Fibroblast of lung (primary cell): ENCODE measurements at regions not wholly inside any gene's neighbourhood (a gene's known extent, or its start where the extent isn't known, plus 50 kb on each side); places are given as distances from the start of the nearest gene placed in this dataset.
"Not testable (repeated sequence)": the region's sequence is repeated elsewhere in the genome, so short reads cannot be mapped to it uniquely, and the experiment has no call there.

Experiments used
- DNase-seq, 2 donors: peaks; one replicate each; pipeline versions ENCODE4 v3.0.0 to v3.0.0-alpha.2; 2010; ENCODE audit warnings: low read depth in 2 of 2
- H2AFZ ChIP-seq: 2 replicates; pipeline ENCODE4 v1.5.1; 2012; ENCODE audit warnings: low read length, control low read depth, inconsistent platforms
- H3K27ac ChIP-seq: 2 replicates; pipeline ENCODE4 v1.5.1; 2011; ENCODE audit warnings: low read length, control low read depth; ENCODE audit not compliant: insufficient read depth
- H3K27me3 ChIP-seq: 2 replicates; pipeline ENCODE4 v1.5.1; 2011; ENCODE audit warnings: mild to moderate bottlenecking, low read length; ENCODE audit not compliant: control insufficient read depth, insufficient read depth
- H3K36me3 ChIP-seq: 2 replicates; pipeline ENCODE4 v1.5.1; 2011; ENCODE audit warnings: low read length; ENCODE audit not compliant: control insufficient read depth, insufficient read depth
- H3K4me1 ChIP-seq: 2 replicates; pipeline ENCODE4 v1.5.1; 2011; ENCODE audit warnings: low read length; ENCODE audit not compliant: control insufficient read depth, insufficient read depth; ENCODE audit errors: extremely low read depth
- H3K4me2 ChIP-seq: 2 replicates; pipeline ENCODE4 v1.5.1; 2011; ENCODE audit warnings: low read length, control low read depth; ENCODE audit not compliant: insufficient read depth; ENCODE audit errors: extremely low read depth
- H3K4me3 ChIP-seq, 4 experiments: fragments of 200-600 bp in 1 of 4; sonication (generic) in 1 of 4; replicated peaks in 1 of 4; 2 replicates each; pipeline ENCODE4 v1.5.1; 2011 to 2016; ENCODE audit warnings: low read length in 4 of 4, low read depth in 3 of 4, mild to moderate bottlenecking in 3 of 4, control low read depth in 2 of 4, inconsistent platforms in 1 of 4, mixed read lengths in 1 of 4; ENCODE audit not compliant: insufficient read depth in 1 of 4; ENCODE audit errors: control extremely low read depth in 1 of 4
- H3K79me2 ChIP-seq: 2 replicates; pipeline ENCODE4 v1.5.1; 2012; ENCODE audit warnings: mild to moderate bottlenecking, low read length, inconsistent platforms; ENCODE audit not compliant: control insufficient read depth, insufficient read depth
- H3K9ac ChIP-seq: 2 replicates; pipeline ENCODE4 v1.5.1; 2011; ENCODE audit warnings: mild to moderate bottlenecking, low read length, control low read depth; ENCODE audit not compliant: insufficient read depth
- H3K9me3 ChIP-seq: 2 replicates; pipeline ENCODE4 v1.5.1; 2012; ENCODE audit warnings: low read depth, low read length; ENCODE audit not compliant: control insufficient read depth, insufficient read depth
- H4K20me1 ChIP-seq: 2 replicates; pipeline ENCODE4 v1.5.1; 2011; ENCODE audit warnings: low read length; ENCODE audit not compliant: control insufficient read depth, insufficient read depth; ENCODE audit errors: extremely low read depth

DNA sequence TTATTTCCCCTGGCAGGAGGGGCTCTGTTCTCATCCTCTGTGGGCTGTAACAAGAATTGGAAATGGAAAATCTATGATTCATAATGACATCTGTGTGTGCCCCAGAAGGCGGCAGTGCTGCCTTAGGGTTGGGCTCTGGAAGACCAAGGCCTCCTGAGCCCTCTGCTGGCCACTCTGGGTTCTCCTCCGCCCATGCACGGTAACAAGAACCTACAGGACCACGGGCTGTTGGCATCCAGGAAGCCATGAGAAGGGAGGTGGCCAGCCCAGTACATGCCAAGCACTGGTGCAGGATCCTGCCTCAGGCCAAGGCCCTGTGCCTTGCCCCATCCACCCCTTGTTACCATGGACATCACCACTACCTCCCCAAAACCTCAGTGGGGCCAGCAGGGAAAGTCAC lies 454.2 kb downstream of the TP53TG3F start:
- not testable (repeated sequence) for H4K20me1 ChIP-seq, H2AFZ ChIP-seq, H3K4me2 ChIP-seq, H3K79me2 ChIP-seq, H3K4me1 ChIP-seq, H3K4me3 ChIP-seq, DNase-seq, H3K9me3 ChIP-seq, H3K9ac ChIP-seq, H3K36me3 ChIP-seq, H3K27me3 ChIP-seq, H3K27ac ChIP-seq

DNA sequence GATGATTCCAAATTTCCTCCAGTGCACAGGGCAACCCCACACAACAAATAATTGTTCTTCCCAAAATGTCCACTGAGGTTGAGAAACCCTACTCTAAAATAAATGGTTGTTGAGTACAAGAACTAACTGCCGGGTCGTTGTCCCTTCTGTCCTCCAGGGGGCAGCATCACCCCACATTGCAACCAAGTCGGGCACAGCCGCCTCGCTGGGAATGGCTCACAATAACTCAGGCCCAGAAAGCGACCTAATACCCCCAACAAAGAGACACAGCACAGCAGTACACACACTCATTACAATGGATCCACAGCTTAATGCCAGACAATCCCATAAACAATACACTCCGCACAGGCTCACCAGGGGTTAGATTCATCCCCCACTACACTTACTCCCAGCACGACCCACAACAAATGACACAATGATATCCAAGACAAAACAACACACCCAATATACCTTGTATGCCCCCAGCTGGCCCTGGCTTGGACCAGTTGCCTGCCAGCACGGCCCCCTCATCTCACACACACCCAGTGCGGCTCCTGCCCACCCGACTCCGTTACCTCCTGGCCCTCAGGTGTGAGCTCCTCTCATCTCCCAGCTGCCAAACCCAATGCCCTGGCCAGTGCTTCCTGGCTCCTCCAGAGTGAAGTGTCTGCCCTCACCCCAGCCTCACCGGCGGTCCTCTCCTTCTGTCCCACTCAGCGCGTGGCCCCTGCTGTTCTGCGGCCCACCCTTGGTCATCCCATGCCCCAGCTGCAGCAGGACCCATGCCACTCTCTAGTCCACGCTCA lies 461.5 kb downstream of the TP53TG3F start:
- H3K9me3 ChIP-seq, H3K79me2 ChIP-seq, H3K36me3 ChIP-seq, H4K20me1 ChIP-seq, H3K4me3 ChIP-seq, DNase-seq, H3K27me3 ChIP-seq, H3K27ac ChIP-seq, H3K4me1 ChIP-seq, H2AFZ ChIP-seq, H3K9ac ChIP-seq, H3K4me2 ChIP-seq: not testable (repeated sequence)

DNA sequence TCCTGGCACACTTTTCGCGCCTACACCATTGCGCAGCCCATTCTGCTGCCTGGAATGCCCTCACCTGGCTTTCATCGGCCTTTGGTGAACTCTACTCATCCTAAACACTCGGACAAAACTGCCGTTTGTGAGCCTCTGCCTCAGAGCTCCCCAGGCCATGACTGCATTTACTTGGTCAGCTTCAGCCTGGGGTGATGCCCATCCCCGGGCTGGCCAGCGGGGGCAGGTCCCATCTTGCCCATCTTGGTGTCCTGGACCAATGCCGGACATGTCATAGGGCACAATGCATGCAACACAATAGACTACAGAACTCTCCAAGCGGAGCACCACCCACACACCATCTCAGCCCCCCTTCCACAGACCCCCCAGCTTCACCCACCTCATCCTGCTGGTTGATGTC lies 463.5 kb downstream of the TP53TG3F start:
- H3K27me3 ChIP-seq, H3K4me1 ChIP-seq, H3K79me2 ChIP-seq, H3K9ac ChIP-seq, H3K4me2 ChIP-seq, H3K27ac ChIP-seq, H3K9me3 ChIP-seq, H3K4me3 ChIP-seq, H4K20me1 ChIP-seq, H3K36me3 ChIP-seq, H2AFZ ChIP-seq, DNase-seq: not testable (repeated sequence)

DNA sequence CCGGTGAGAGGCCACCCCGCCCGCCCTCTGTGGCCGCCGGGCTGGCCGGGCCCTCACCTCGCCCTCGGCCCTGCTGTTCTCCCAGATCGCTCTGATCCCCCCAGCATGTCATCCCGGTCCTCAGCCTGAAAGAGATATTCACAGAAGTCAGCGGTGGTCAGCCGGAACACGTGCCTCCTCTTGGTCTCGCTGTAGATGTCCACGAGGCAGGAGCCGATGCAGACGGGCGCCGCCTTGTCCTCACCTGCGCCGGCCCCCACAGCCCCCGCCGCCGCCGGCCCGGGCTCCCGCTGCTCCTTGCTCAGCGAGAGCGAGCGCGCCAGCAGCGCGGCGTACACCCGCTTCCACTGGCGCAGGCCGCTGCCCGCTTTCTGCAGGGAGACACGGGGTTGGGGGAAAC lies 468.6 kb downstream of the TP53TG3F start:
- H3K4me3 ChIP-seq, H3K4me1 ChIP-seq, H4K20me1 ChIP-seq, H2AFZ ChIP-seq, H3K36me3 ChIP-seq, H3K79me2 ChIP-seq, DNase-seq, H3K4me2 ChIP-seq, H3K27ac ChIP-seq, H3K9ac ChIP-seq, H3K27me3 ChIP-seq, H3K9me3 ChIP-seq: not testable (repeated sequence)

DNA sequence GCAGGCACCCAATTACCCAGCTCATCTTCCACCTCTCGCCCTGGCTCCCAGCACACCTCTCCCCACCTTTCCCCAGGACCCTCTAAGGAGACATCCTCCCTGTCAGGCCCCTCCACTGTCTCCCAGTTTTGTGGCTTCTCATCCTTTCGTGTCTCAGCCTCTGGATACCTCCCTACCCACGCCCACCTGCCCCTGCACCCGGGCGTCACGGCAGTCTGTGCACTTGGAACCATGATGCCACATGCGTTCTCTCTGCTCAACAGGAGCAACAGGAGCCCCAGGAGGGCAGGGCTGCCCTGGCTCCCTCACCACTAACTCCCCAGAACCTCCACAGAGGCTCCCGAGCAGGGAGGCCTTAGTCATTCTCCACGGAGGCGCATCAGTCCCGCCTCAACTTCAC lies 472.8 kb downstream of the TP53TG3F start:
- not testable (repeated sequence) for H3K4me2 ChIP-seq, H3K4me1 ChIP-seq, DNase-seq, H3K9ac ChIP-seq, H3K27me3 ChIP-seq, H4K20me1 ChIP-seq, H3K27ac ChIP-seq, H3K36me3 ChIP-seq, H3K4me3 ChIP-seq, H3K9me3 ChIP-seq, H2AFZ ChIP-seq, H3K79me2 ChIP-seq

DNA sequence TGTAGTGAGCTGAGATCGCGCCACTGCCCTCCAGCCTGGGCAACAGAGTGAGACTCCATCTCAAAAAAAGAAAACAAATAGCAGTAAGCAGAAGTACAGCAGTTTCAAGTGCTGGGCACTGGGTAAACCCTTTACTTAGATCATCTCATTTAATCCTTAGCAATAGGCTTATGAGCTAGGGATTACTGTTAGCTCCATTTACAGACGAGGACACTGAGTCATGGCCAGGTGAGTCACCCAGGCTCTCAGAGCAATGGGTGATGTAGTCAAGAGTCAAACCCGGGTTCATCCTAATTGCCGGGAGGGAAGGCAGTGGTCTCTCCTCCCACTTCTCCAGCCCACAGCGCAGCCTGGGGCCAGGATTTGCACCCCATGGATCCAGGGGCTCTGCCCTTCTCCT lies 473.6 kb downstream of the TP53TG3F start:
- not testable (repeated sequence) for H3K4me3 ChIP-seq, H3K4me2 ChIP-seq, H3K9ac ChIP-seq

DNA sequence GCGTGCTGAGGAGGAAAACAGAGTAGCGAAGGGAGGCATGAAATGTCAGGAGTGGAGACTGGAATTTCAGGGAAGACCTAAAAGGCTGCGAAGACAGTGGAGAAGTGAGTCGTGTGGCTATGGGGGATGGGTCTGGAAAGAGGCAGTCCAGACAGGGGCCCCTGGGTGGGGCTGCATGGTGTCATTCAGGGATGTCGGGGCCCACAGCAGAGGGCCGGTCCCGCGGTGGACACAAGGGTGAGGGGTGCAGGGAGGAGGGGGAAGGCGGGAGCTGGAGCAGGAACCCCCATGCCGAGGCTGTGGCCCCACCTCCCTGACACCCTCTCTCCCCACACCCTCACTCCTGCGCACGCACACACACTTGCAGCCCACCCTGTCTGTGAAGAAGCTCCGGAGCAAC lies 476.4 kb downstream of the TP53TG3F start:
- not testable (repeated sequence) for H3K4me3 ChIP-seq, H3K27ac ChIP-seq, H3K9me3 ChIP-seq, H3K4me1 ChIP-seq, H2AFZ ChIP-seq, H4K20me1 ChIP-seq, H3K27me3 ChIP-seq, H3K36me3 ChIP-seq, H3K4me2 ChIP-seq, H3K9ac ChIP-seq, DNase-seq, H3K79me2 ChIP-seq

More for the DNA sequence above, 473.6 kb downstream of the TP53TG3F start:
- not testable (repeated sequence) for H3K4me1 ChIP-seq, H3K27ac ChIP-seq, H3K36me3 ChIP-seq, H3K79me2 ChIP-seq, H3K27me3 ChIP-seq, H4K20me1 ChIP-seq, H3K9me3 ChIP-seq, DNase-seq, H2AFZ ChIP-seq
